ENCODE measurements at regions not wholly inside any gene's neighbourhood (a gene's known extent, or its start where the extent isn't known, plus 50 kb on each side); places are given as distances from the start of the nearest gene placed in this dataset.
"Not testable (repeated sequence)": the region's sequence is repeated elsewhere in the genome, so short reads cannot be mapped to it uniquely, and the experiment has no call there.

DNA sequence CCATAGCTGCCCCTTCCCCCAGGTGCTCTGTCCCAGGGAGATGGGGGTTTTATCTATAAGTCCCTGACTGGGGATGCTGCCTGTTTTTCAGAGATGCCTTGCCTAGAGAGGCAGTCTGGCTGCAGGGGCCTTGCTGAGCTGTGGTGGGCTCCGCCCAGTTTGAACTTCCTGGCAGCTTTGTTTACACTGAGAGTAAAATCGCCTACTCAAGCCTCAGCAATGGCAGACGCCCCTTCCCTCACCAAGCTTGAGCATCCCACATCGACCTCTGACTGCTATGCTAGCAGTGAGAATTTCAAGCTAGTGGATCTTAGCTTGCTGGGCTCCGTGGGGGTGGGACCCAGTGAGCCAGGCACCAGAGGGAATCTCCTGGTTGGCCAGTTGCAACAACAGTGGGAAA is 430.4 kb downstream of the CPS1 start:
- TF ChIP-seq NFRKB (IDR thresholded peaks at IDR 0.05); BHLHE40 (IDR thresholded peaks at IDR 0.05; ENCODE audit: borderline replicate concordance); FOXA1 (IDR thresholded peaks at IDR 0.05); ZNF384 (IDR thresholded peaks at IDR 0.05); FOXK2 (IDR thresholded peaks at IDR 0.05); LEF1 (IDR thresholded peaks at IDR 0.05; ENCODE audit: borderline replicate concordance); CTBP1 (IDR thresholded peaks at IDR 0.05; ENCODE audit: borderline replicate concordance); HDGF (IDR thresholded peaks at IDR 0.05; ENCODE audit: borderline replicate concordance); TARDBP (IDR thresholded peaks at IDR 0.05); SUZ12 (IDR thresholded peaks at IDR 0.05); FOXM1 (IDR thresholded peaks at IDR 0.05; ENCODE audit: borderline replicate concordance): not testable (repeated sequence)
